Mucosa of descending colon (tissue), 3 donors: ENCODE measurements at regions not wholly inside any gene's neighbourhood (a gene's known extent, or its start where the extent isn't known, plus 50 kb on each side); places are given as distances from the start of the nearest gene placed in this dataset.
"Not testable (repeated sequence)": the region's sequence is repeated elsewhere in the genome, so short reads cannot be mapped to it uniquely, and the experiment has no call there.

Experiments used
- ATAC-seq: fragments of 200-7000 bp; cut with Tn5 transposase; one replicate; pipeline ENCODE4 v1.9.1; 2020; ENCODE audit warnings: mild to moderate bottlenecking, moderate library complexity
- DNase-seq, 3 donors: peaks; one replicate each; pipeline ENCODE4 v3.0.0-alpha.2; 2020
- H3K36me3 ChIP-seq: fragments of 200-600 bp; one replicate; pipeline ENCODE4 v1.8.0; 2021; ENCODE audit warnings: low read depth, mild to moderate bottlenecking
- H3K4me1 ChIP-seq: fragments of 200-600 bp; one replicate; pipeline ENCODE4 v1.8.0; 2021; ENCODE audit warnings: low read depth, mild to moderate bottlenecking
- H3K4me3 ChIP-seq: fragments of 200-600 bp; one replicate; pipeline ENCODE4 v1.8.0; 2021; ENCODE audit warnings: mild to moderate bottlenecking
- H3K9me3 ChIP-seq: fragments of 200-600 bp; one replicate; pipeline ENCODE4 v1.8.0; 2021; ENCODE audit warnings: mild to moderate bottlenecking
- CTCF ChIP-seq: fragments of 200-600 bp; IDR thresholded peaks from one replicate; pipeline ENCODE4 v1.8.0; 2022; ENCODE audit warnings: antibody characterized with exemption, mild to moderate bottlenecking
- intact Hi-C, 2 donors: fragments of 100-400 bp; cut with DNase I in 1 of 2; cut with micrococcal nuclease in 1 of 2; formaldehyde crosslinking; loops; one replicate each; pipeline versions ENCODE4 v1.11.0 to v1.11.1; 2022; cut with DNase I, micrococcal nuclease
- donor health status: DM: no; HTN: no; CAD: no; lungs with moderate emphysema.
- donor health status: DM: no; HTN: no; CAD: no.
- donor health status: DM: no; HTN: yes; CAD: no.

- intact Hi-C loops, result no loop called here
- no peaks in the 10 kb centered on the region for H3K4me1 ChIP-seq
- no peak overlapping the region for H3K4me3 ChIP-seq
- TF ChIP-seq CTCF, result no peak
- H3K36me3 ChIP-seq, result no peaks in the 10 kb centered on the region
- no peak for DNase-seq
- ATAC-seq, result no peak
- no peaks in the 10 kb centered on the region for H3K9me3 ChIP-seq
Observed at GRCh38 chr4:42237010-42237409, 84.6 kb upstream of the BEND4 start.

DNA sequence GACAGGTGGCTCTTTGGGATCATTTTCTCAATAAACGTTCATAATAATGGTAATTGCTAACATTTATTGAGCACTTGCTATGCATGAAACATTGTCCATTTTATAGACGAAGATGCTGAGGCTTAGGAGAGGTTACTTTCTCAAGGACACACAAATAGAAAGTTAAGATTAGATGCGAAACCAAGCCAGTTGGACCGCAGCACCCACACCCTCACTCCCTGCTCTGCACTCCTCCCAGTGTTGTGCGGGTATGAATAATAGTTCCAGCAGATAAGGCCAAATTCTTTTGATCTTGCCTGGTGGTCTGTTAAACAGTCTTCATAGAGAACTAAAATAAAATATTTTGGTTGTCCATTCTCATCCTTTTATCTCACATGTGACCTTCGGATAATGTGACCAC lies 85.0 kb upstream of the BEND4 start:
- no peak for DNase-seq
- intact Hi-C loops, result no loop called here

DNA sequence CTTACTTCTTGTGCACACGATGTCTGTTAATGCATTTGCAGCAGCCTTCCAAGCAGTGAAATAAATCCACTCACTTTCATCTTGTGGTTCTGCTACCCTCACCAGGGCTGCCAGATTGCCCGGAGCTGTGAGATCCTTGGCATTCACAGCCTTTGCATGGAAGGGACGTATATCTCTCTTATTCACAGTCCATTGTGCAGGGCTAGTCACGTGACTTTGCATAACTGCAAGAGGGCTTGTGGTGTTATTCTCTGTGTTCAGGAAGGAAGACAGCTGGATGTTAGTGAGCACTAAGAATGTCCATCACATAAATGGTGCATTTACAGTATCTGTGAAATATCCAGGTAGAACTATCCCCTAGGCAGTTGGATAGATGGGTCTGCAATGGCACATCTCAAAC lies 96.5 kb upstream of the BEND4 start:
- intact Hi-C loops, result no loop called here
- H3K9me3 ChIP-seq, result no peaks in the 10 kb centered on the region
- DNase-seq (no peak), ATAC-seq (no peak)
- TF ChIP-seq CTCF, result no peak
- no peak overlapping the region for H3K4me3 ChIP-seq
- no peaks in the 10 kb centered on the region for H3K4me1 ChIP-seq
- no peaks in the 10 kb centered on the region for H3K36me3 ChIP-seq

More for the DNA sequence above, 85.0 kb upstream of the BEND4 start:
- no peaks in the 10 kb centered on the region for H3K4me1 ChIP-seq
- H3K36me3 ChIP-seq, result no peaks in the 10 kb centered on the region
- TF ChIP-seq CTCF, result no peak
- H3K9me3 ChIP-seq, result no peaks in the 10 kb centered on the region
- no peak overlapping the region for H3K4me3 ChIP-seq
- no peak for ATAC-seq

GRCh38 chr4:42252315-42252714 lies 99.9 kb upstream of the BEND4 start:
- no peak for TF ChIP-seq CTCF
- no peak for ATAC-seq
- intact Hi-C loops, result no loop called here

GRCh38 chr4:42257645-42258044 lies 105.2 kb upstream of the BEND4 start:
- H3K9me3 ChIP-seq, H3K4me1 ChIP-seq, H3K36me3 ChIP-seq, intact Hi-C loops, DNase-seq, ATAC-seq, H3K4me3 ChIP-seq: not testable (repeated sequence)

More at GRCh38 chr4:42252315-42252714, 99.9 kb upstream of the BEND4 start:
- DNase-seq, result no peak
- Histone ChIP-seq H3K4me1 (no peaks in the 10 kb centered on the region), H3K9me3 (no peaks in the 10 kb centered on the region), H3K36me3 (no peaks in the 10 kb centered on the region), H3K4me3 (no peak overlapping the region)

GRCh38 chr4:42262701-42263490 lies 110.4 kb upstream of the BEND4 start:
- H3K9me3 ChIP-seq, result no peaks in the 10 kb centered on the region
- no peak for TF ChIP-seq CTCF
- intact Hi-C loops, result no loop called here
- H3K36me3 ChIP-seq, result no peaks in the 10 kb centered on the region
- ATAC-seq, result no peak
- no peak overlapping the region for H3K4me3 ChIP-seq
- no peak for DNase-seq
- no peaks in the 10 kb centered on the region for H3K4me1 ChIP-seq
